ENCODE measurements at regions not wholly inside any gene's neighbourhood (a gene's known extent, or its start where the extent isn't known, plus 50 kb on each side); places are given as distances from the start of the nearest gene placed in this dataset.
A peak's percentile ranks its signal among the peaks of the same experiment; 100 is the strongest.
"Not testable (repeated sequence)": the region's sequence is repeated elsewhere in the genome, so short reads cannot be mapped to it uniquely, and the experiment has no call there.

DNA sequence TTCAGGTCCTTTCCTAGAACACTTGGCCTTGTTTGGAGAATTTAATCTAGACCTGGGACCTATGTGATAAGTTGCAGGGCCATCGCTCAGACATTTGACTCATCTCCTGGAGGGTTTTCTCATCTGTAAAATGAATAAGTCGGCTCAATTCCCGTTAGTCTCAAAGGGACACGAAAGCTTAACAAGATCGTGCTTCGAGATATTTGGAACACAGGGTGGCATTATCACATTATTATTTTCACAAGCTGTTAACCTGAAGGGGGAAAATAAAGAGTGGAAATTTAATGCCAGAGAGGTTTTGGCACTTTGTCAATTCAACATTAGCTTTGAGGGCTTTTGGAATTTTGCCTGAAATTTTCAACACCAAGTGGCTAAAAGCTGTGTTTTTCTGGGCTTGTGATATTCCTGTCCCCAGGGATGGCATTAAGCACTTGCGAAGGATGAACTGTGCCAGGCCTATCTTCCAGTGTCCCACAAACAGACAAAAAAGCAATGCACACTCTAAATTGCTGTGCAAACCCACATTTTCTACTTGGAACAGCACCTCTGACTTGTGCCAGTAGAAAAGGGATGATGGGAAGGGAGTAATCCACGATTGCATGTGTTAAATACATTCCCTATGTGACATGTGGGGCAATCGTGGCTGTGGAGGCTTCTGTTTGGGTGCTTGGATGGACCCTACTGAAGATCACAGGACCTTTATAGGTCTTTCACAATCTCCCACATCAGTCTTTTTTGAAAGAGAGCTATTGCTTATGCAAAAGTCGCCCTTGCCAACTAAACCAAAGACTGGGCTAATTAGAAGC is 478.7 kb downstream of the MFSD1 start:
- DNase-seq: no peak

DNA sequence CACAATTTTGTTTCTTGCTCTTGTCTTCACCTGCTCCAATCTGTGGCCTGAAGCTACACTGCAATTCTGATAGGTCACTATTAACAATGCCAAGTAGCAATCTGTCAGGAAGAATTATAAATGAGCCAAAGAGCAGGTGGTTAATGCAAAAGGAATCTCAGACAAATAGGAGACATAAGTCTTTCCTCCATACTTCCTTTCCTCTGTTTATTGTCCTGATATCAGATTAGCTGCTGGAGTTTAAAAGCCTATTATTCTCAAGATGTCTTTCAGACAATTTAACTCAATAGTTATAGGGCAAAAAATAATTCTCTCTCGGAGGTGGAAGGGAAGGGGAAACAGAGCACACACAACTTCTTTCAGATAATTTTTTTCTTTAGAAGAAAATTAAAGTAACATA is 491.6 kb downstream of the MFSD1 start:
- DNase-seq: no peak

DNA sequence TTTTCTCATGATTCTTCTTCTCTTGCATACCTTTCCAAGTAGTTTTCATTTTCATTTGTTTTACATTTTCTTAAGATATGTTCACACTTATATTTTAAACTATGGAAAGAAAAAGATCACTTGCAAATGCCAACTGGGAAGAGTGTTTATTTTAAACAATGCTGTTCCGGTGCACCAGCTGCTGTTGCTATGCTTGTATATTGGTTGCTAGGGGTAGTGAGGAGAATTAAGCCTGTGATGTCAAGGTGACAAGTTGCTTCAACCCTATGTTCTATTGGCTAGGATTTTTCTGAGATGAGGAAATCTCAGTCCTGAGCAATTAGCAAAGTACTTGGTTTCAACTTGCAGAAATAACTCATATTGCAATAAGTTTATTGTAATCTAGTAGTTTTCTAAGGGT is 500.1 kb downstream of the MFSD1 start:
- DNase-seq: no peak

DNA sequence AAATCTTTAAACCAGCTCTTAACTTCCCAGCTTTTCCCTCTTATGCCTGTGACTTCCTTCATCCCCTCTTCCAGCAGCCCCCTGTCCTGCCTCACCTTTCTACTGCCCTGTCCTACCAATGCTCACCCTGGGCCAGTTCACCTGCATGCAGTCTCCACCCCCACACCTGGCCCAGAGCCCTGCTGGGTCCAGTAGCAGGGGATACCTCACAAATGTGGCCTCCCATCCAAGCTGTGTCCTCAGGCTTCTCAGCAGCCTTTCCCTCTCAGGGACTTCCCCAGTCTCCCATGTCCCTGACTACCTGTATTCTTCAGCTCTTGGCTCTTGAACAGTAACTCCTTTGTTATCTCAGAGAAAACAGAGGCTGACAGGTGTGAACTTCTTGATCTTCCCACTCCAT is 503.2 kb downstream of the MFSD1 start:
- DNase-seq: no peak

DNA sequence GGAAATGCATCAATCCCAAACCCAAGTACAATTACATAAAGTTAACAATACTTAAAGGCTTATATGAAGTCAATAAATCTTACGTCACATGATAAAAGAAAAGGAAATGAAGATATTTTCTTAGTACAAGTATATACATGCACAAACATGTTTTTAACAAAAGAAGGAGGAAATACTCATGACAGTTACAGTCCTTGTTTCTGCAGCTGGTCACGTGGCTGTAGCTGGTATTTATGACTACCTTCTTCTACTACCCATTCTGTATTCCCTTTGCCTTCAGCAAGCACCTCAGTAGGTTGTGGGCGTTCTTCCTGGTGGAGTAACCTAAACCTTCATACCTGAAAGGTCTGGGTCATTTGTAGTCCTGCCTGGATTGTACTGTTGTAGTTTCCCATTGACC is 514.9 kb downstream of the MFSD1 start:
- not testable (repeated sequence) for DNase-seq

DNA sequence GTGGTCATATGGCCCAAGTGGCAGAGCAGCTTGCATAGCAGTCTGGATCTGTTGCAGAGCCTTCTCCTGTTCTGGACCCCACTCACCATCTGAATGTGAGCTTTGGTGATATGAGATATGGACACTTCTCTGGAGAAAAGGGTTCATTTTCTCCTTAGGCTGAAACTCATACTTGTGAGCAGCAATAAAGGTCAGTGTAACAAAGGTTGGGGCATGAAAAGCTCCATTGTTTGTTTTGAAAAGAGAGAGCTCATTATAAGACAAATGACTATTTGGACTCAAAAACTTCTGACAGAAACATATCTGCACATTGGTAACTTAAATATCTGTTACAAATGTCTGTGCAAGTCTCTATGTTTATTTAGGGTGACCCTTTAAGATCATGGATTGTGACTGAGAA is 517.3 kb downstream of the MFSD1 start:
- DNase-seq: no peak

DNA sequence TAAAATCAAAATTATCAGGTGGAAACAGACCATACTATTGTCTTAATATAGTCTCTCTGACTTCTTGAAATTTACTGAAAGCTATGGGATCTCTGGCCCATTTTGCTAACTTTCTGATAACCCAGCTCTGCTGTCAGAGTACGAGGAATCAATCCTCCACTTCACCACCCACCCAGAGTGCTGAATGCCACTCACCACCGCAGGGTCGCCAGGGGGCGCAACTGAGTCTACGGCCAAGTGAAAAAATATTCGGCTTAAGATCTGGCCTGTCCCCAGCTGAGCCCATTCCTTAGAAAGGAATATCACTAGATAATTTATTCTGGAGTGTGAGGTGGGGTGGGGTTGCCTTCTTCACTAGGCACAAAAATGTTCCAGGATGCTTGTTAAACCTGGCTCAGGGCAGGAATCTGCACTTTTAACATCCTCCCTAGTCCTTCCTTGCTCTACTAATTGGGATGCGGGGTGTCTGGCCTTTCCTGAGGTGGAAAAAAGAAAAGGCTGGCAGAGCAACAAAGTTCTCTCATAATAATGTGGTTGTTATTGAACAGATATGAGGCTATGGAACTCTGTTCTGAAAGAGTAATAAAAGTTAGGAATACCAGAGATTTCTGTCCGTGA is 520.6 kb downstream of the MFSD1 start:
- DNase-seq: peak; percentile 2

DNA sequence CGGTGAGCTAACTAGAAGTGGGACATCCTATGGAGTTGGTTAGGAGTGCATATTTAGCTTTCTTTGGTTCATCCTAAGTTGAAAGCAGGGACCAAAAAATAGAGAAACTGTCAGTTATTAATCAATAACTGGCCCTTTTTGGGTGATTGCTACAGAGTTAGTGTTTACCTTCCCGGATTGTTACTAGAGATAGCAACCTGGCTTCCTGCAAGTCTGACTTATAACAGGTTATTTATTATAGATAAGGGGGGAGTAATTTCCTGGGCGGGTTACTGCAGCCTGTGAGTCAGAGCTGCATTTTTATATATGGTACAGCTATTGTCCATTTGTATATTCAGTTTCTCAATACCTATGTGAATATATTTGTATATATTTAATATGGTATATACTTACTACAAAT is 522.0 kb downstream of the MFSD1 start:
- DNase-seq: no peak

DNA sequence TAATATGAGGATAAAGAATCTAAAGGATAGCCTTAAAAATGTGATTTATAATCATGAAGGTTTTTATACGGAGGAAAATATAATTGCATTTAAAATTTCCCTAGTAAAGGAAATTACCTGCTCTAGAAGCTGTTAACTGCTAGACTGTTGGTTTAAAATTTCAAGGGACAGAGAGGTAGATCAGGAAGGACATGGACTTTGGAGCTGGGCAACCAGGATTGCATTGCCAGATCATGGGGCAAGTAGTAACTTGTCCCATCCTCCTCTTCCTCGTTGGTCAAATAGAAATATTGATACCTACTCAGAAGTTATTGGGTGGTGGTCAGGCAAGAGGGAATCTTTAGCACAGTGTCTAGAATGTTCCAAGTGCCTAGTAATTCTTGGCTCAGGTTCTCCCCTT is 525.1 kb downstream of the MFSD1 start:
- no peak for DNase-seq

DNA sequence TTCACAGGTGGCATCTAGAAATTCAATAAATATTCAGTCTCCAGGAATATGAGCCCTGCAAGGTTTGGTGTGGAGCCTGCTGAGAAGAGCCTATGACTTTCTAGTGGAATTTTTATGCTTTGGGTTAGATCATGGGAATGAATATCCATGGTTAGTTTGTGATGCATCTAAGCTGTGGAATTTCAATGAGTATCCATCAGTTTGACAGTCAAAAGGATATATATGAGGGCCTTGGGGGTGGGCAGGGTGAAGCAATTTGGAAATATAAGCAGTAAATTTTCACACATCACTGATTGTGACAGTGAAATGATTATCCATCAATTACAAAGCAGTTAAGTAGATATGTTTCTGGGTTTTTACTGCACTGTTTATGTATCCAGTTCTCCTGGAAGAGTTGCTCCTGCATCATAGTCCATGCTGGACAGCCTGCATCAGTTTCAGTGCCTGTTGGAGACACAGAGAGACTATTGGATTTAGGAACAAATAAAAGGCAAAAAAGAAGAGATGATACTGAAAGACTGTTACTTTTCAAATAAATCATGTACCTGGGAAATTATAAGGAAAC is 530.8 kb downstream of the MFSD1 start:
- DNase-seq: no peak

DNA sequence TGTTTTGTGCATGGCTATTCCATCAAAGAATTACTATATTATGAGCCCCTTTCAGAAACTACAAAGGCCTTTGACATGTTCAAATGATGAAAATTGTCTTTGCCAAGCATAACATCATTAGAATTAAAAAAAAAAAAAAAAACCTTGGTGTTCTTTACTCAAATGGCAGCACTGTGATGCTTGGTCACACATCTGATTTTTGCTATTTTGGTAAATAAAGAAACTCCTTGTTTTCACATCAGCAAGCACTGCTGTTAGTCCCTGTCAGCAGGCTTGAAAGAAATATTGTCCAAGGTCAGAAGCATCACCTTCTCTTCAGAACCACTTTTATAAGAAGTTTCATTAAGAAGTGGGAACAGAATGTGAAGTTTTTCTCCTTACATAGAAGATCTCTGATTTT is 537.3 kb downstream of the MFSD1 start:
- no peak for DNase-seq

DNA sequence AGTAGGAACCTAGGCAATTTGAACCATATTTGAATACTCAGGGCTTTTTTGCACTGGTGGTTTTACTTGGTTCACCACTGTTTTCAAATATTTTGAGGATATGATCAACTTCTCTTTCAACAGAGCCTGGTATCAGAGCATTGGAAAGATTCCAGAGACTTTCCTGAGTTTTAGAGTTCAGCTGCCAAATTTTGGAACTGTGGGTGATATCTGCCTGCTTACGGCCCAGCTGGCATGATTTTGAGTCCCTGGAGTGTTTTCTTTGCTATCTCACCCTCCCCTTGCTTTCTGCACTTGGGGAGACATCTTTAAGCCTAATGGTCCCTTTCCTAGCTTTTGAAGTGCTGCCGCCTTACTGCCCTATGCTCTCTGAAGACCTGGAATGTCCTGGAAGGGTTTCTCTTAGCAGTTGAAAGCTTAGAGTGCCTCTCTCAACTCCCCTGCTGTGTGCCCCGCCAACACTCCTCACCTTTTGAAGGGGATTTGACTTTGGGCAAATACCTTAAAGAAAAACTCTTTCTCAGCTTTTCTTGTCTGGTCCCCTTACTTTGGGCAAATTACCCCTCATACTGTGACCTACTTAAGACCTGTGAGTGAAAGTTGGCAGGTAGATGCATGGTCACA is 539.1 kb downstream of the MFSD1 start:
- no peak for DNase-seq

DNA sequence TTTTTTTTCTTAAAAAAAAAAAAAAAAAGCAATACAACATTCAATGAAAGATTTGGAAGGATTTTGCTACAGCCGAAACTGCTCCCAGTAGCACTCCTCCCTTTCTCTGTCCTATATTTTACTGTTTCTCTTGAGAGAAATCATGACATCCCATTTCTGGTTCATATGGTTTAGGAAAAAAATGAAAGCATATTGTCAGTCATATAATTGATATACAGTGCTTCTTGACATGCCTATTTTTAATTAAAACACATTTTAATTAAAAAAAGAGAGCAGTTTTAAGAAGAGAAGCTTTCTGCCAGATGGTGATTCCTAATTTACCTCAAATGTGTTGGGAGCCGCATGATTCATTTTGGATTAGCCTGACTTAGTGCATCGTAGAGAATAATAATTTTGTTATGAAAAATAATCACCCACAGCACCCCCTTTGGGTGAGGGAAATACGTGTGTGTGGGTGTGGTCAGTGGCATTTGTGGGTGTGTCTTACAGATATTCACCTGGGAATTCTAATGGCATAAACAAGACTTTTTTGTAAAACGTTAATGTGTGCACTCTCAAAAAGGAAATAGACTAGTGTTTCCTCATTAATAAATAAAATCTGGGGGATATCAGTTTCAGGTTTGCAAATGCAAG is 544.5 kb downstream of the MFSD1 start:
- no peak for DNase-seq

DNA sequence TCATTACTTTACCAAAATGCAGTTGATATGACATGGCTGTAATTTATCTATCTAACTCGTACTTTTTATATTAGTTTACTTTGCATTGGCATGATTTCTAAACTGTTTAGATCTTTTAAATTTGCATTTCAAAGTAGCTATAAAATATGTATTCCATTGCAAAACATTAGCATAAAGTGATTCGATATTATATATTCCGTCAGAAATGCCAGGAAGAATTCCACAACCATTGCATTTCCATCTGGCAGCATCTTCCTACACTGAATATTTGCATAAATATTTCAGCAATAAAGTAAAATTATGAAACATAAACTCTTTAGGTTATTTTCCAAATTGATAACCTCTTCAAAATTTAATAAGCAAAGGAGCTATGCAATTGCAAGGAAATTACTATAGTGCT is 546.6 kb downstream of the MFSD1 start:
- no peak for DNase-seq

DNA sequence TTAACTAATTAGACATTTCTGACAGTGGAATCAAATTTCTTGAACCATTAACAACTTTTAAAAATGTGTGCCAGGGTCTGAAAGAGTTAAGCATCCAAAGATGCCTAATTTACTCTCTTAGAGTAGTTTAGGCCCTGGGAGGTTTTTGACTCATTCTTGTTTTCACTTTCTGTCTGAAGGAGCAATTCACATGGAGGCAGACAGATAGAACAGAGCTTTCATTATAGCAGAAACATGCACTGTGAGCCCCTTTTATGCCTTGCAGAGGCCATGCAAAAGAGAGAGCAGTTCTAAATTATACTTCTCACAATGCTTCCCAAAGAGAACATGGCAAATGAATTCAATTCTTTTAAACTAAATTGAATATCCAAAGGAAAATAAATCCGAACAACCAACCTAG is 554.8 kb downstream of the MFSD1 start:
- no peak for DNase-seq

DNA sequence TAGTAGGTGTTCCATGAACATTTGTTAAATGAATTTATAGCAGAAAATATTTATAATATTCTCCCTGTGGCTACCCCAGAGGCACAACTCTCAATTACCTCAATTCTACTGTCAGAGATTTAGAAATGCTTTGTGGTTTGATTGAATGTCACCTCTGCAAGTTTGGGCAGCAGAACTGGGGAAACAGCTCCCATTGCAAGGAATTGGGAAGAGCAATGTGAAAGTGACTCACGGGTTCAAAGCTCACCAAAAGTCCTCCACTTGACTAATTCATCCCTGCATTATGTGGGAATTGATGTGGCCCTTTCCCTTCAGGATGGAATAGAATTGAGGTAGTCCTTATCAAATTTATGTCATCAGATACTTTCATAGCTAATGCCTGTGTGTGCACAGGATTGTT is 562.7 kb downstream of the MFSD1 start:
- no peak for DNase-seq

DNA sequence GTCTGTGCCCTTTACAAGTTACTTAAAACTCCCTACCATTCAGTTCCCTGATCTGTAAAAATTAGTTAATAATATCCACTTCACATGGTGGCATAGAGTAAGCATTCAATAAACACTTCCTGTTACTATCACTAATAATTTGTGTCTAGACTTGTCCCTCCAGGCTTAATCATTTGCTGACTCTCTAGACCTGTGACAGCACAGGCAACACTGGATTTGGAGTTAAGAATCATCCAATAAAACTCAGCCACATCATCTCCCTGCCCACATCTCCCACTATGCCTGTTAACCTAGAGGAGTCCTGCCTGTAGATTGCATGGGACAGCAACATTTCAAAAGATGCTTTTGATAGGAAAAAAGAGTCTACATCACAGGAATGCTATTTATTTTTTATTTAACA is 564.6 kb downstream of the MFSD1 start:
- no peak for DNase-seq

DNA sequence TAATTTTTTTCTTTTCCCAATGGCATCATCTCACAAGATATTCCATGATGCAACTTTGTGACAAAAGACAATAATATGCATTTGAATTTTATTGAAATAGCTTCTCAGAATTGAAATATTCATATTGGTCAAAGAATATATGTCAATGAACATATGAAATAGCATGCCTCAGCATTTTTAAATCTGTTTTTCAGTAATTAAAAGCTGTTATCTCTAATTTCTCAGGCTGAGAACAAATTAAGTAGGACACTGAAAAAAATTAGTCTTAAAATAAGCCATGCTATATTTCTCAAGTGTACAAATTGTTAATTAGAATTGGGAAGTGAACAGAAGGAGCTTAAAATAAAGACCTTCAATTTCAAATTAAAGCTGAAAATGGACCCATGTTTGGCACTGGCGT is 570.1 kb downstream of the MFSD1 start:
- no peak for DNase-seq

DNA sequence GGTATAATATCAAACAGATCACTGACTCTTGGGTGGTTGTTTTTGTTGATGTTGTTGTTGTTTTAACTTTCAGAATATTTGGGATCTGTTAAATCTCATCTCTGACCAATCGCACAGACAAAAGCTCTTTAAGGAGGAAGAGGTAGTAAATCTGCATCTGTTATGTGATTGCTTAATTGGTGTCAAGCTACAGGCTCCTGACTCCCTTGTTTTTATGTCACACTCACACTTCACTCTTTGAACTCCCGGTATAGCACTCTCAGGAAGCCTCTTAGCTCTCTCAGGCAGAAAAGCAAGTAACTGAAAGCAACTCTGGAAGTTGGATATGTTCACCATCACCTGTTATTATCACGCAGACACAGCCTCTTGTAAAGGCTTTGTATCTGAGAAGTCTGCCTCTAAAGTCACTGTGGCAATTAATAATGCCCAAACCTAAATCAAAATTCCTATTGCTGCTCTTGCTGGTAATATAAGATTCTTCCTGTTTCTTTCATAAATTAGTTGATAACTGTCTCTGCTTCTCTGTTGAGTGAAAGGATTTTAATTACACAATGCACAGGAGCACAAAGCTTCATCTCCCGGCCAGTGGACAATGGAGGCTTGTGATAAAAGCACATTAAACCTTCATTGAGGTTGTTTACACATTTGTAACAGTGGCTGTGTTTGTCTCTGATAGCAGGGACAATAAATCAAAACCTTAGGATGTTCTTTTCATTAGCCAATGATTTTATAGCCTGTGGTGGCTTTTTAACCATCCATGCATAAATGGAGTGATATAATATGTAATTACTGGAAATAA is 576.7 kb downstream of the MFSD1 start:
- no peak for DNase-seq

DNA sequence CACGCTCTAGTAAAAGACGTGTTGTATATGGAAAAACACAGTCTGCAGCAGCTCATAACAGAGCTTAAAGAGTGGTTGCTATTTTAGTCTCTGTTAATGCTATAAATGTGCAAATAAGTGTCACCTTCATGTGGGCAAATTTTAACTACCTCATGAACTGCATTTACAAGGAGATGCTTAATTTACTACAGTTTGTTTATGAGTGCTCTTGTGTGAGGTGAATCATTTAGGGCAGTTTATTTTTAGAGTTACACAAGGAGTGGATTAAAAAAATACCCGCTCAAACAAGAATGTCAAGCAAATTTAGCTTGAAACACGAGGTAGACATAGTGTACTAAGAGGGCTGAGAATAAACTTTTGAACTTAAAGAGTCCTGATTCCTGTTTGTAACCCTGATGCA is 579.0 kb downstream of the MFSD1 start:
- no peak for DNase-seq

DNA sequence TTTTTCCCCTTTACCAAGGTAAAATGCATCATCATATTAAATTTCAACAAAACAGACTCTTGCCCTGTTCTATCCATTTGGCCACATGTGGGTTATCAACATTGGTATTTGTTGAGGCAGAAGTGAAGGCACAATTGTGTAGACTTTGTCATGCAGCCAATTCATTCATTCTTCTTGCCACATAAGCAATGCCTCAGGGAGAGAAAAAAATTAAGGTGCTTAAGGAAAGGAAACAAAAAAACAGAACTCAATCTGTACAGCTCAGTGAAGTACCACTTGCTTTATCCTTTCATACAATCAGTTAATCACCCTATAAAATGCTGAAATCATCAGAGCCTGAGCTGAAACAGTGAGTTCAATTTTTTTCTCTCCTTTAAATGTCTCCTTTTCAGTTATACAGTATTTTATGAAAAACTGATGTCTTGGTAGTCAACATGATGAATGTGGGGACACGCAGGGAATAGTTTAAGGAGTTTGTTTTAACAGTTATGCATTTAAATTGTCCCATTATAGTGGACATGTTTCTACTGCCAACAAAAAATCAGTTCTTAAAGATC is 588.9 kb downstream of the MFSD1 start:
- no peak for DNase-seq

DNA sequence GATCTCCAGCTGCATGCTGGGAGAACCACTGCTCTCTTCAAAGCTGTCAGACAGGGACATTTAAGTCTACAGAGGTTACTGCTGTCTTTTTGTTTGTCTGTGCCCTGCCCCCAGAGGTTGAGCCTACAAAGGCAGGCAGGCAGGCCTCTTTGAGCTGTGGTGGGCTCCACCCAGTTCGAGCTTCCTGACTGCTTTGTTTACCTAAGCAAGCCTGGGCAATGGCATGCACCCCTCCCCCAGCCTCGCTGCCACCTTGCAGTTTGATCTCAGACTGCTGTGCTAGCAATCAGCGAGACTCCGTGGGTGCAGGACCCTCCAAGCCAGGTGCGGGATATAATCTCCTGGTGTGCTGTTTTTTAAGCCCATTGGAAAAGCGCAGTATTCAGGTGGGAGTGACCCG is 591.0 kb upstream of the IL12A start:
- DNase-seq: not testable (repeated sequence)
